Muscle of leg (tissue), 3 donors: ENCODE measurements at regions not wholly inside any gene's neighbourhood (a gene's known extent, or its start where the extent isn't known, plus 50 kb on each side); places are given as distances from the start of the nearest gene placed in this dataset.
"Not testable (repeated sequence)": the region's sequence is repeated elsewhere in the genome, so short reads cannot be mapped to it uniquely, and the experiment has no call there.

Experiments used
- DNase-seq: peaks from one replicate; pipeline ENCODE4 v3.0.0; 2013
- H3K27ac ChIP-seq: one replicate; pipeline ENCODE4 v1.5.1; 2013; ENCODE audit warnings: mild to moderate bottlenecking, low read length, control low read depth
- H3K27me3 ChIP-seq: one replicate; pipeline ENCODE4 v1.6.1; 2013; ENCODE audit warnings: low read length; ENCODE audit not compliant: control insufficient read depth, insufficient read depth
- H3K36me3 ChIP-seq: one replicate; pipeline ENCODE4 v1.6.1; 2013; ENCODE audit warnings: low read length; ENCODE audit not compliant: control insufficient read depth, insufficient read depth
- H3K4me1 ChIP-seq: one replicate; pipeline ENCODE4 v1.6.1; 2013; ENCODE audit warnings: low read length; ENCODE audit not compliant: control insufficient read depth, insufficient read depth
- H3K4me3 ChIP-seq: one replicate; pipeline ENCODE4 v1.5.1; 2013; ENCODE audit warnings: low read length, control low read depth
- H3K9me3 ChIP-seq: replicated peaks from 2 replicates; pipeline ENCODE4 v1.6.1; 2013; ENCODE audit warnings: low read depth, low read length; ENCODE audit not compliant: control insufficient read depth
- WGBS: methylation state at CpG from one replicate; pipeline ENCODE4 v1.1.5; 2013; ENCODE audit warnings: missing lambda C conversion rate; ENCODE audit not compliant: insufficient coverage; 5-methylcytosine and 5-hydroxymethylcytosine counted together

DNA sequence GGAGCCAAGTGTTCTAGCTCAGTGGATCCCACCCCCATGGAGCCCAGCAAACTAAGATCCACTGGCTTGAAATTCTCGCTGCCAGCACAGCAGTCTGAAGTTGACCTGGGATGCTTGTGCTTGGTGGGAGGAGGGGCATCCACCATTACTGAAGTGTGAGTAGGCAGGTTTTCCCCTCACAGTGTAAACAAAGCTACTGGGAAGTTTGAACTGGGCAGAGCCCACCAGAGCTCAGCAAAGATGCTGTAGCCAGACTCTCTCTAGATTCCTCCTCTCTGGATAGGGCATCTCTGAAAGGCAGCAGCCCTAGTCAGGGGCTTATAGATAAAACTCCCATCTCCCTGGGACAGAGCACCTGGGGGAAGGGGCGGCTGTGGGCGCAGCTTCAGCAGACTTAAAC lies 293.1 kb upstream of the NOX3 start:
- 92% methylated on average over 2 of the region's 3 CpGs for WGBS
- not testable (repeated sequence) for H3K36me3 ChIP-seq, DNase-seq, H3K9me3 ChIP-seq, H3K4me1 ChIP-seq, H3K27ac ChIP-seq, H3K4me3 ChIP-seq, H3K27me3 ChIP-seq

DNA sequence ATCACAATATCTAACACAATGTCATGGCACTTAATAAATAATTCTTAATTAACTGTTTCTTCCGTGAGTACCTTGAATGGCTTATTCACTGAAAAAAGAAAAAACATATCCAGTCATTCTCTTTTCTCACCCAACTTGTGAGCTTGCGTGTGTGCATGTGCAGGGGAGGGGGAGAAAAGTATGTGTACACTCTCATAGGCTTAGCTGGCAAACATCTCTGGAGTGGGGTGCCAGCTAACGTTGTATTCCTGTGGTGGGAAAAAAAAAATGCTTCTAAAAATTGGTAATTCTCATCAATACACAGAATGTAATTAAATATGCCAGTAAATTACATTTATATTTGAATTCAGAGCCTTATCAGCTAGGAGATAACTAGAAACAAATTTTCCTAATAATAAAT lies 291.9 kb upstream of the NOX3 start:
- Histone ChIP-seq H3K36me3 (no peaks in the 10 kb centered on the region), H3K4me3 (no peak overlapping the region), H3K9me3 (no peaks in the 10 kb centered on the region), H3K27ac (no peak overlapping the region), H3K27me3 (no peaks in the 10 kb centered on the region), H3K4me1 (no peaks in the 10 kb centered on the region)
- DNase-seq, result no peak
- no CpG with 5 or more reads among the region's 3 CpGs for WGBS

DNA sequence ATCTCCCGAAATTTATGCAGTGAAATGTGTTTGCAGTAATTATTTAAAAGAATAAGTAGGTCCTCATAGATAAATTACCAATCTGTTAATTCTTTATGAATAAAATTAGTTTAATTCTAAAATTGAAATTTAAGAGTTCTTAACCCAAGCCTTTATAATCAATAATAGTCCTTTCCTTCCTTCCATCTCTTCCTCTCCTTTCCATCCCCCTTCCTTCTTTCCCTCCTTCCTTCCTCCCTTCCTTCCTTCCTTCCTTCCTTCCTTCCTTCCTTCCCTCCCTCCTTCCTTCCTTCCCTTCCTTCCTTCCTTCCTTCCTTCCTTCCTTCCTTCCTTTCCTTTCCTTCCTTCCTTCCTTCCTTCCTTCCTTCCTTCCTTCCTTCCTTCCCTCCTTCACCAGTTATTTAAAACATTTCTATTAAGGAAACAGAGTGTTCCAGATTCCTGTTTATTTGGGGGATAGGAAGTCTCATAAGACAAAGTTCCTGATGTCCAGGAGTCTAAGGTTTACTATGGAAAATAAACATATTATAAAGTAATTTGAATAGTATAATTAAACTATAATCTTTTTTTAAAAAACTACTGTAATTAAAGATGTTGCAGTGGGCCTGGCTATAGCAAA lies 285.3 kb upstream of the NOX3 start:
- H3K4me1 ChIP-seq, result no peaks in the 10 kb centered on the region
- WGBS, result no CpG with 5 or more reads among the region's 1 CpG
- no peak for DNase-seq
- H3K27ac ChIP-seq, result no peak overlapping the region
- no peaks in the 10 kb centered on the region for H3K27me3 ChIP-seq
- no peak overlapping the region for H3K4me3 ChIP-seq
- no peaks in the 10 kb centered on the region for H3K36me3 ChIP-seq
- no peaks in the 10 kb centered on the region for H3K9me3 ChIP-seq

DNA sequence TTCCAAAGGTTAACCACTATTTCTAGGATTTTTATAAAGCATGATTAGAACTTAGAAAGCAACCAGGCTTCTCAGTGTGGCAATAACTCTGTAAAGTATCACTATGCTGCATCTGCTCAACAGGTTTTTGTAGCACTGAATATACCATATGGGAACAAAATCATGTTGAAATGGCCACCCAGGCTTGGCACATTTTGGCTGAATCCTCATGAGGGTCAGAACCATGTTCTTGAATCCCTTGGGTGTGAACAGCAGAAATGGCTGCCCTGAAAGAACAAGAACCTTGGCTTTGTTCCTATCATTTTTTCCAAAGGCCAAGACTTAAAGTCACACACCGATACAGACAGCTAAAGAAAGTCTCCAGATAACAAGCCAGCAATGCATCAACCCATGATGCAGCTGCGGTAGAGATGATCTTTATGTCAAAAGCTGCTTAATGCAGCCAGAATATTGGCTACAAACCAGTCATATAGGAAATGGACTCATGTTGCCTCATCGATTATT lies 283.0 kb upstream of the NOX3 start:
- H3K4me1 ChIP-seq, result no peaks in the 10 kb centered on the region
- H3K27ac ChIP-seq, result no peak overlapping the region
- H3K9me3 ChIP-seq, result no peaks in the 10 kb centered on the region
- no peaks in the 10 kb centered on the region for H3K36me3 ChIP-seq
- no peak for DNase-seq
- no peak overlapping the region for H3K4me3 ChIP-seq
- WGBS, result 90% methylated on average over 3 of the region's 3 CpGs
- no peaks in the 10 kb centered on the region for H3K27me3 ChIP-seq

DNA sequence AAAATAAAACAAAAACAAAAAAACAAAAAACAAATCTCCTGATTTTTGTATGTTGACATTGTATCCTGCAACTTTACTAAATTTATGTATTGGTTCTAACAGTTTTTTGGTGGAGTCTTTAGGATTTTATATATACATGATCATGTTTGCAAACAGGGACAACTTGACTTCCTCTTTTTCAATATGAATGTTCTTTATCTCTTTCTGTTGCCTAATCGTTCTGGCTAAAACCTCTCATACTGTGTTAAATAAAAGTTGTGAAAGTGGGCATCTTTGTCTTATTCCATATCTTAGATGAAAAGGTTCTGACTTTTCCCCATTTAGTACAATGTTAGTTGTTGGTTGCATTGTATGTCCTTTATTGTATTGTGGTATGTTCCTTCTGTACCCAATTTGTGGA lies 261.7 kb upstream of the NOX3 start:
- no peaks in the 10 kb centered on the region for H3K36me3 ChIP-seq
- H3K27ac ChIP-seq, result no peak overlapping the region
- H3K4me1 ChIP-seq, result no peaks in the 10 kb centered on the region
- no peaks in the 10 kb centered on the region for H3K27me3 ChIP-seq
- no peak overlapping the region for H3K4me3 ChIP-seq
- H3K9me3 ChIP-seq, result no peaks in the 10 kb centered on the region
- no peak for DNase-seq
- no CpG with 5 or more reads among the region's 1 CpG for WGBS

DNA sequence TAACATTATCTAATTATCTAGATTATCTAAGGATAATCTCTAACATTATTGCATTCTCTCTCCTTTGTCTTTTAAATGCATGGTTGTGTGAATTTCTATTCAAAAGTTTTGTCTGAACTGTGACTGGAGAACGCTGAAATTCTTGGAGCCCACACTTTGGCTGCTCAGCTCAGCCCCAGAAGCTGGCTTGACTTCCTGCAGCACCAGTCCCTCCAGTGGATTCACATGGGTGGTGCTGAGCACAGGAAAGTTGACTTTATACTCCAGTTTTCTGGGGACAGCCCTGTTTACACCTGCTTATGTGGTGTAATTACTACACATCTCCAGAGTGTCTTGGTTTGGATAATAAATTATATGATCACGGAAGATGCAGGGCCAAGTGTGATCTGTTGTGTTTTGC lies 255.1 kb upstream of the NOX3 start:
- peaks cover 4% of the 10 kb centered on the region for H3K9me3 ChIP-seq
- H3K27ac ChIP-seq, result no peak overlapping the region
- H3K4me1 ChIP-seq, result no peaks in the 10 kb centered on the region
- H3K27me3 ChIP-seq, result no peaks in the 10 kb centered on the region
- no peak overlapping the region for H3K4me3 ChIP-seq
- 60% methylated on average over 1 of the region's 2 CpGs for WGBS
- DNase-seq, result no peak
- H3K36me3 ChIP-seq, result no peaks in the 10 kb centered on the region

DNA sequence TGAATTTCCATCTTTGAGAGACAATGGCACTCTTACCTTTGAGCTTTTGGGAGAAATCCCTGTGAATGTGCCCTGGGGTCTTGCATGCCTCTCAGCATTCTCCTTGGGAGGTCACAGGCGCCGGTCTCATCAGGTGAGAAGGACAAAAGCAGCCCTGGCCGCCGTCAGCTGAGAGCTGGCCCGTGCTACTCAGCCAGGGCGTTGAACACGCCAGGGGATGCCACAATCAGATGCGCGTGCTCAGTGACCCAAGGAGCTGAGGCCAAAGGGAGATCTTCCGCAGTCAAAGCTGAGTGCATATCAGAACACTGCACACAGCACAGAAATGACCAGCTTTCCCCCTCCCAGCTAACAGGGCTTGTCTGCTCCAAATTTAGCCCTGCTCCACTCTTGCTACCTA lies 253.6 kb upstream of the NOX3 start:
- H3K27ac ChIP-seq, result no peak overlapping the region
- DNase-seq, result no peak
- no peaks in the 10 kb centered on the region for H3K36me3 ChIP-seq
- H3K4me1 ChIP-seq, result no peaks in the 10 kb centered on the region
- 95% methylated on average over 10 of the region's 10 CpGs for WGBS
- H3K9me3 ChIP-seq, result peaks cover 4% of the 10 kb centered on the region
- no peaks in the 10 kb centered on the region for H3K27me3 ChIP-seq
- H3K4me3 ChIP-seq, result no peak overlapping the region

DNA sequence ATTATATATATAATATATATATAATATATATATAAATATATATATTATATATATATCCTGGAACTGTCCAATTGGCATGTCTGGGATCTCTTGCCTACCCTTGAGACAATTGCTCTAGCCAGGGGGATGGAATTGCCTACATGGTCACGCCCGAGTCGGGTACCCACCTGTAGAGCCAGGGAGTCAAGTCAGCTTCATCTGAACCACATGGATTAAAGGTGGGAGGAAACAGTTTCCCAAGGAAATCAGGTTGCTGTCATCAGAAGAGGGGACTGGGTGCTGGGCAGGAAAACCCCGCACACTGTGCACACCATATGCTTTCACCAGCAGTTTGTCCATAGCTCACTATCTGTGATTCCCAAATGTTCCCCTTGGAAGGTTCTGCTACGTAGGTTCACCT lies 252.5 kb upstream of the NOX3 start:
- no peak overlapping the region for H3K27ac ChIP-seq
- peaks cover 4% of the 10 kb centered on the region for H3K9me3 ChIP-seq
- H3K4me3 ChIP-seq, result no peak overlapping the region
- DNase-seq, result no peak
- no peaks in the 10 kb centered on the region for H3K27me3 ChIP-seq
- WGBS, result 100% methylated on average over 3 of the region's 5 CpGs
- no peaks in the 10 kb centered on the region for H3K36me3 ChIP-seq
- no peaks in the 10 kb centered on the region for H3K4me1 ChIP-seq

DNA sequence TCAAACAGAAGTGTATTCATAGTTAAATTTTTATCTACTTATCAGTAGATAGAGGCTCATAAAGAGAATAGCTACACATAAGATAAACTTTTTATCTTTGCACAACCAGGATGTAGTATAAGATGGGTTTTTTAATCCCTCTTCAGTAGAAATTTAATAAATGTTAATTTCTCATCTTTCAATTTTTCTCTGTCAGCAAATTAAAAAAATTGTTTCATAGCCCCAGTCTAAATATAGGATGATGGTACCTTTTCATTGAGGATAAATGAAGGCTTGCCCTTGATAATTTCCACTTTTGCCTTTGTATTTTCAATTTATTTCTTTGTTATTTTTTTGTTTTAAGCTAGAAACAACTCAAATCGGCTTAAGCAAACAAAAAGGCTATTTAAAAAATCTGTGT lies 251.2 kb upstream of the NOX3 start:
- no peak for DNase-seq
- no peaks in the 10 kb centered on the region for H3K4me1 ChIP-seq
- no peak overlapping the region for H3K27ac ChIP-seq
- H3K4me3 ChIP-seq, result no peak overlapping the region
- peaks cover 4% of the 10 kb centered on the region for H3K9me3 ChIP-seq
- no peaks in the 10 kb centered on the region for H3K27me3 ChIP-seq
- no peaks in the 10 kb centered on the region for H3K36me3 ChIP-seq
- WGBS, result no CpG with 5 or more reads among the region's 1 CpG

DNA sequence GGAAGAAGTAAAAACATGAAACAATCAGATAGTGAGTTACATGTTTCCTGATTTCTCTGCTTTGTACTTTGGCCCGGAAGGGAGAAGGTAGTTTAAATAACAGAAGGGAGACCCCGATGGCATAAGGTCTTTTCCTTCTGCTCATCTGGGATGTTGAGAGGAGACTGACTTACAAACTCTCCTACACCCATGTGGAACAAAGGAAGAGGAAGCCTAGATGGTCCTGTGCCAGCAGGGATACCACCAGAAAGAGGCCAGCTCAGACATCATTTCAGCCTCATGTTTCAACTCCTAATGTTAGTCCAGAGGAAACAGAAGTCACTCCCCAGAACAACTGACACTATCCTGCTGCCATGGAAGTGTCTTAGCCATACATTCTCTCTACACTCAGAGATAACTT lies 250.7 kb upstream of the NOX3 start:
- Histone ChIP-seq H3K27ac (no peak overlapping the region), H3K4me3 (no peak overlapping the region), H3K9me3 (peaks cover 4% of the 10 kb centered on the region), H3K4me1 (no peaks in the 10 kb centered on the region), H3K36me3 (no peaks in the 10 kb centered on the region), H3K27me3 (no peaks in the 10 kb centered on the region)
- WGBS, result no CpG with 5 or more reads among the region's 2 CpGs
- peak; percentile 3 for DNase-seq

DNA sequence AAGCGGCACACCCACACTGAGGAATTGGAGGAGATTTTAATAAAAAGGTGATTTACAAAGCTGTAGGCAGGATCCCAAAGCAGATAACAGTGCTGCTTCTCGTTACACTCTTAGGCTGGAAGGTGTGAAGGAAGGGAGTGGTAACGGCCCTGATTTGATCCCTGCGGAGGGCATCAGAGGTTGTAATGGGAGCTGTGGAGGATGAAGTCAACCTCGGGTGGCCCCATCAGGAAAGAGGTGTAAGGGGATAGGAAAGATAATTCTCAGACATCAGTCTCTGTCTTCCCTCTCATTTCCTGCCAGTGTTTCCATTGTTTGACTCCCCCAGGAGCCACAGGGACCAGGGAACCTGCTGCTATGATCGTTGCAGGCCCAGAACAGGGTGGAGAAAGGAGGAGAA lies 245.7 kb upstream of the NOX3 start:
- Histone ChIP-seq H3K36me3 (no peaks in the 10 kb centered on the region), H3K4me3 (no peak overlapping the region), H3K4me1 (no peaks in the 10 kb centered on the region), H3K27ac (no peak overlapping the region), H3K9me3 (no peaks in the 10 kb centered on the region), H3K27me3 (no peaks in the 10 kb centered on the region)
- DNase-seq, result no peak
- WGBS, result 37% methylated on average over 5 of the region's 6 CpGs
